Stomach (tissue), 8 donors: ENCODE measurements at regions not wholly inside any gene's neighbourhood (a gene's known extent, or its start where the extent isn't known, plus 50 kb on each side); places are given as distances from the start of the nearest gene placed in this dataset.

Source experiments
- DNase-seq, 2 donors: peaks; one replicate each; pipeline versions ENCODE4 v3.0.0 to v3.0.0-alpha.2; 2013 to 2019
- H3K27ac ChIP-seq, 5 donors: fragments of 200-600 bp in 4 of 5; sonication (generic) in 4 of 5; one replicate each; pipeline ENCODE4 v1.5.1; 2013 to 2019; ENCODE audit warnings: mild to moderate bottlenecking in 1 of 5, moderate library complexity in 1 of 5
- H3K27me3 ChIP-seq, 3 donors: fragments of 200-600 bp; sonication (generic); one replicate each; pipeline ENCODE4 v1.5.1; 2017 to 2019; ENCODE audit warnings: mixed run types in 1 of 3
- H3K36me3 ChIP-seq, 4 donors: fragments of 200-600 bp; sonication (generic); 1 replicate in 3 of 4; 2 replicates in 1 of 4; pipeline ENCODE4 v1.5.1; 2016 to 2019
- H3K4me1 ChIP-seq, 4 donors: fragments of 200-600 bp; sonication (generic); one replicate each; pipeline ENCODE4 v1.5.1; 2016 to 2019
- H3K4me3 ChIP-seq, 4 donors: fragments of 200-600 bp; sonication (generic) in 3 of 4; one replicate each; pipeline ENCODE4 v1.5.1; 2016 to 2019; ENCODE audit warnings: mild to moderate bottlenecking in 1 of 4
- H3K9me3 ChIP-seq, 4 donors: fragments of 200-600 bp; sonication (generic); one replicate each; pipeline ENCODE4 v1.5.1; 2016 to 2019
- CTCF ChIP-seq, 7 experiments: fragments of 450-650 bp in 4 of 7; fragments of 200-600 bp in 3 of 7; sonication (generic) in 3 of 7; IDR thresholded peaks; one replicate each; pipeline ENCODE4 v1.5.1; 2016 to 2019; ENCODE audit warnings: antibody characterized with exemption in 7 of 7, control low read depth in 2 of 7, mild to moderate bottlenecking in 1 of 7
- EP300 ChIP-seq: sonication (generic); formaldehyde crosslinking; IDR thresholded peaks from one replicate; pipeline ENCODE4 v1.6.1; 2017; ENCODE audit warnings: antibody characterized with exemption
- POLR2A ChIP-seq, 4 donors: fragments of 450-650 bp; IDR thresholded peaks; one replicate each; pipeline ENCODE4 v1.6.1; 2016; ENCODE audit warnings: antibody characterized with exemption in 4 of 4, control low read depth in 2 of 4, mild to moderate bottlenecking in 1 of 4, moderate library complexity in 1 of 4
- POLR2AphosphoS5 ChIP-seq, 3 donors: sonication (generic); formaldehyde crosslinking; IDR thresholded peaks; one replicate each; pipeline ENCODE4 v1.6.1; 2016; ENCODE audit warnings: antibody characterized with exemption in 3 of 3
- WGBS, 5 donors: extraction: QIAGEN DNeasy Blood & Tissue Kit in 3 of 5; methylation state at CpG; one replicate each; pipeline versions ENCODE4 v1.1.5 to v1.1.7; 2013 to 2018; 5-methylcytosine and 5-hydroxymethylcytosine counted together
- intact Hi-C: fragments of 100-400 bp; cut with DNase I; formaldehyde crosslinking; loops from one replicate; pipeline ENCODE4 v1.15.1; 2023; ENCODE audit warnings: low total_unique reads
- donor health status: healthy with polysubstance abuse.
- donor health status: Bipolar disorder and iron deficiency.
- donor health status: healthy.

GRCh38 chr5:63164339-63164738 is 585.7 kb downstream of the LRRC70 start:
- Histone ChIP-seq H3K27me3 (no peaks in the 10 kb centered on the region), H3K4me1 (no peaks in the 10 kb centered on the region), H3K4me3 (no peak overlapping the region), H3K27ac (no peak overlapping the region), H3K9me3 (no peaks in the 10 kb centered on the region), H3K36me3 (no peaks in the 10 kb centered on the region)
- intact Hi-C loops, result no loop called here
- DNase-seq, result no peak
- no peak for TF ChIP-seq EP300
- TF ChIP-seq POLR2A (IDR thresholded peaks at IDR 0.05), result no peak
- no peak for TF ChIP-seq CTCF (IDR thresholded peaks at IDR 0.05)
- 44 to 93% (median 86%) methylated on average over 2 of the region's 2 CpGs for WGBS, 5 donors

GRCh38 chr5:63155310-63155631 is 576.7 kb downstream of the LRRC70 start:
- no peak for DNase-seq
- Histone ChIP-seq H3K27ac (no peak overlapping the region), H3K27me3 (no peaks in the 10 kb centered on the region), H3K4me1 (no peaks in the 10 kb centered on the region), H3K9me3 (no peaks in the 10 kb centered on the region), H3K4me3 (no peak overlapping the region), H3K36me3 (no peaks in the 10 kb centered on the region)
- WGBS, 5 donors, result 47 to 83% (median 63%) methylated on average over 2 of the region's 2 CpGs
- TF ChIP-seq CTCF (IDR thresholded peaks at IDR 0.05) (no peak), POLR2A (IDR thresholded peaks at IDR 0.05) (no peak)
- intact Hi-C loops, result no loop called here

GRCh38 chr5:63154476-63155309 is 576.1 kb downstream of the LRRC70 start:
- TF ChIP-seq CTCF (IDR thresholded peaks at IDR 0.05) (no peak), POLR2A (IDR thresholded peaks at IDR 0.05) (no peak), POLR2AphosphoS5 (IDR thresholded peaks at IDR 0.05) (no peak), EP300 (no peak)
- H3K27ac ChIP-seq, result no peak overlapping the region
- H3K27me3 ChIP-seq, result no peaks in the 10 kb centered on the region
- intact Hi-C loops, result no loop called here
- WGBS, 5 donors, result 38 to 63% (median 57%) methylated on average over 10 of the region's 10 CpGs
- no peaks in the 10 kb centered on the region for H3K4me1 ChIP-seq
- no peak overlapping the region for H3K4me3 ChIP-seq
- H3K9me3 ChIP-seq, result no peaks in the 10 kb centered on the region
- DNase-seq, result no peak
- no peaks in the 10 kb centered on the region for H3K36me3 ChIP-seq

- 59 to 76% (median 71%) methylated on average over 1 of the region's 1 CpG for WGBS, 5 donors
Measured at GRCh38 chr5:63152871-63153270, 574.3 kb downstream of the LRRC70 start.

More at GRCh38 chr5:63152871-63153270, 574.3 kb downstream of the LRRC70 start:
- no peak for DNase-seq
- TF ChIP-seq POLR2AphosphoS5 (IDR thresholded peaks at IDR 0.05) (no peak), CTCF (IDR thresholded peaks at IDR 0.05) (no peak)
- no peaks in the 10 kb centered on the region for H3K4me1 ChIP-seq
- H3K9me3 ChIP-seq, result no peaks in the 10 kb centered on the region
- H3K36me3 ChIP-seq, result no peaks in the 10 kb centered on the region
- H3K27me3 ChIP-seq, result no peaks in the 10 kb centered on the region
- no peak overlapping the region for H3K4me3 ChIP-seq
- no peak overlapping the region for H3K27ac ChIP-seq
- intact Hi-C loops, result no loop called here
